ENCODE measurements at regions not wholly inside any gene's neighbourhood (a gene's known extent, or its start where the extent isn't known, plus 50 kb on each side); places are given as distances from the start of the nearest gene placed in this dataset.

- no peaks in the 10 kb centered on the region for H3K9me3 Mint-ChIP-seq
- no peaks in the 10 kb centered on the region for H3K36me3 Mint-ChIP-seq (ENCODE audit: low read depth)
- no peak for ATAC-seq
- DNase-seq, result peak; percentile 15
- no peaks in the 10 kb centered on the region for H3K4me1 Mint-ChIP-seq (ENCODE audit: low read depth)
- CTCF ChIA-PET, result no interaction called here
- no peak overlapping the region for H3K27ac Mint-ChIP-seq
- intact Hi-C loops (cut with micrococcal nuclease), result no loop called here
- TF ChIP-seq CTCF (IDR thresholded peaks at IDR 0.05), result no peak
- H3K4me3 Mint-ChIP-seq, result no peak overlapping the region
- peaks cover 6% of the 10 kb centered on the region for H3K27me3 Mint-ChIP-seq
- POLR2A ChIA-PET, result no interaction called here
Observed at GRCh38 chr4:163048447-163048846, 118.2 kb downstream of the NAF1 start.

GRCh38 chr4:163042306-163042705, 124.4 kb downstream of the NAF1 start:
- TF ChIP-seq CTCF (IDR thresholded peaks at IDR 0.05), result no peak
- DNase-seq, result no peak
- intact Hi-C loops (cut with micrococcal nuclease), result loop anchor here (5.0 kb wide), 1 partner anchor 545 kb away; no protein-coding TSS in a partner anchor
- Mint-ChIP-seq H3K4me3 (no peak overlapping the region), H3K36me3 (ENCODE audit: low read depth) (no peaks in the 10 kb centered on the region), H3K9me3 (peaks cover 7% of the 10 kb centered on the region), H3K4me1 (ENCODE audit: low read depth) (no peaks in the 10 kb centered on the region), H3K27me3 (peaks cover 4% of the 10 kb centered on the region), H3K27ac (no peak overlapping the region)
- POLR2A ChIA-PET, result no interaction called here
- ATAC-seq, result no peak
- CTCF ChIA-PET, result no interaction called here

- H3K9me3 Mint-ChIP-seq, result no peaks in the 10 kb centered on the region
- no peaks in the 10 kb centered on the region for H3K4me1 Mint-ChIP-seq (ENCODE audit: low read depth)
- intact Hi-C loops (cut with micrococcal nuclease), result no loop called here
- H3K36me3 Mint-ChIP-seq (ENCODE audit: low read depth), result no peaks in the 10 kb centered on the region
- no peak overlapping the region for H3K27ac Mint-ChIP-seq
- ChIA-PET POLR2A (no interaction called here), CTCF (no interaction called here)
- H3K4me3 Mint-ChIP-seq, result no peak overlapping the region
- DNase-seq, result no peak
- H3K27me3 Mint-ChIP-seq, result peaks cover 2% of the 10 kb centered on the region
- TF ChIP-seq CTCF (IDR thresholded peaks at IDR 0.05), result no peak
- ATAC-seq, result no peak
Observed at GRCh38 chr4:163017135-163017534, 149.6 kb downstream of the NAF1 start.

GRCh38 chr4:163012816-163013215, 153.9 kb downstream of the NAF1 start:
- no peaks in the 10 kb centered on the region for H3K36me3 Mint-ChIP-seq (ENCODE audit: low read depth)
- H3K27me3 Mint-ChIP-seq, result peaks cover 2% of the 10 kb centered on the region
- H3K27ac Mint-ChIP-seq, result no peak overlapping the region
- H3K4me3 Mint-ChIP-seq, result no peak overlapping the region
- CTCF ChIA-PET, result no interaction called here
- no peak for TF ChIP-seq CTCF (IDR thresholded peaks at IDR 0.05)
- no peak for DNase-seq
- no peak for ATAC-seq
- POLR2A ChIA-PET, result no interaction called here
- no peaks in the 10 kb centered on the region for H3K4me1 Mint-ChIP-seq (ENCODE audit: low read depth)
- intact Hi-C loops (cut with micrococcal nuclease), result no loop called here
- H3K9me3 Mint-ChIP-seq, result peaks cover 3% of the 10 kb centered on the region

- H3K4me3 Mint-ChIP-seq, result no peak overlapping the region
- POLR2A ChIA-PET, result no interaction called here
- intact Hi-C loops (cut with micrococcal nuclease), result no loop called here
Observed at GRCh38 chr4:163003979-163004378, 162.7 kb downstream of the NAF1 start.

More at GRCh38 chr4:163003979-163004378, 162.7 kb downstream of the NAF1 start:
- peaks cover 1% of the 10 kb centered on the region for H3K27me3 Mint-ChIP-seq
- DNase-seq, result no peak
- no peaks in the 10 kb centered on the region for H3K4me1 Mint-ChIP-seq (ENCODE audit: low read depth)
- no peak for ATAC-seq
- H3K9me3 Mint-ChIP-seq, result peaks cover 14% of the 10 kb centered on the region
- CTCF ChIA-PET, result no interaction called here
- H3K27ac Mint-ChIP-seq, result no peak overlapping the region
- TF ChIP-seq CTCF (IDR thresholded peaks at IDR 0.05), result no peak
- no peaks in the 10 kb centered on the region for H3K36me3 Mint-ChIP-seq (ENCODE audit: low read depth)

Data from activated CD8-positive, alpha-beta T cell treated with anti-CD3 and anti-CD28 coated beads for 36 hours (primary cell).